ENCODE measurements at regions not wholly inside any gene's neighbourhood (a gene's known extent, or its start where the extent isn't known, plus 50 kb on each side); places are given as distances from the start of the nearest gene placed in this dataset.
"Not testable (repeated sequence)": the region's sequence is repeated elsewhere in the genome, so short reads cannot be mapped to it uniquely, and the experiment has no call there.

DNA sequence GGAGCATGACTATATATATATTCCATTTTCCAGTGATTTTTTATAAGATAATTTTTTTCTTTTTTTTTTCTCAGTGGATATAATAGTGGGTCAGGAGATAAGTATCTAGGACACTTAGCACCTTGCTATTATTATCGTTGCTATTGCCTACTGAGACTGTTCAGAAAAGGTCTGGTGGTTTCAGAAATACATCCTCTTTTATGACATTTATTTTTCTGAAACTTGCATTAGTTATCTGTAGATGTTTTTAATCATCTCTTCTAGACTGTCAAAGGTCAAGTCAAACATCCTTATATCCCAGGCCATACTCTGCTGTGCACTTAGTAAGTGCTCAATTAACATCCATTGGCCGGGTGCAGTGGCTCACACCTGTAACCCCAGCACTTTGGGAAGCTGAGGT, 72.9 kb upstream of the MED14 start:
- TF ChIP-seq, protein P1, sequence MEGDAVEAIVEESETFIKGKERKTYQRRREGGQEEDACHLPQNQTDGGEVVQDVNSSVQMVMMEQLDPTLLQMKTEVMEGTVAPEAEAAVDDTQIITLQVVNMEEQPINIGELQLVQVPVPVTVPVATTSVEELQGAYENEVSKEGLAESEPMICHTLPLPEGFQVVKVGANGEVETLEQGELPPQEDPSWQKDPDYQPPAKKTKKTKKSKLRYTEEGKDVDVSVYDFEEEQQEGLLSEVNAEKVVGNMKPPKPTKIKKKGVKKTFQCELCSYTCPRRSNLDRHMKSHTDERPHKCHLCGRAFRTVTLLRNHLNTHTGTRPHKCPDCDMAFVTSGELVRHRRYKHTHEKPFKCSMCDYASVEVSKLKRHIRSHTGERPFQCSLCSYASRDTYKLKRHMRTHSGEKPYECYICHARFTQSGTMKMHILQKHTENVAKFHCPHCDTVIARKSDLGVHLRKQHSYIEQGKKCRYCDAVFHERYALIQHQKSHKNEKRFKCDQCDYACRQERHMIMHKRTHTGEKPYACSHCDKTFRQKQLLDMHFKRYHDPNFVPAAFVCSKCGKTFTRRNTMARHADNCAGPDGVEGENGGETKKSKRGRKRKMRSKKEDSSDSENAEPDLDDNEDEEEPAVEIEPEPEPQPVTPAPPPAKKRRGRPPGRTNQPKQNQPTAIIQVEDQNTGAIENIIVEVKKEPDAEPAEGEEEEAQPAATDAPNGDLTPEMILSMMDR (IDR thresholded peaks at IDR 0.05; ENCODE audit: low read depth, low read length): no peak
- TF ChIP-seq MYC (IDR thresholded peaks at IDR 0.05; ENCODE audit: low read depth, low read length) (no peak), POLR2A (IDR thresholded peaks at IDR 0.05; ENCODE audit: extremely low read depth, insufficient read length) (no peak)
- TF ChIP-seq, protein P2, sequence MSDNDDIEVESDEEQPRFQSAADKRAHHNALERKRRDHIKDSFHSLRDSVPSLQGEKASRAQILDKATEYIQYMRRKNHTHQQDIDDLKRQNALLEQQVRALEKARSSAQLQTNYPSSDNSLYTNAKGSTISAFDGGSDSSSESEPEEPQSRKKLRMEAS (IDR thresholded peaks at IDR 0.05; ENCODE audit: low read depth, low read length): no peak
- no peak for DNase-seq (ENCODE audit: low read depth)

DNA sequence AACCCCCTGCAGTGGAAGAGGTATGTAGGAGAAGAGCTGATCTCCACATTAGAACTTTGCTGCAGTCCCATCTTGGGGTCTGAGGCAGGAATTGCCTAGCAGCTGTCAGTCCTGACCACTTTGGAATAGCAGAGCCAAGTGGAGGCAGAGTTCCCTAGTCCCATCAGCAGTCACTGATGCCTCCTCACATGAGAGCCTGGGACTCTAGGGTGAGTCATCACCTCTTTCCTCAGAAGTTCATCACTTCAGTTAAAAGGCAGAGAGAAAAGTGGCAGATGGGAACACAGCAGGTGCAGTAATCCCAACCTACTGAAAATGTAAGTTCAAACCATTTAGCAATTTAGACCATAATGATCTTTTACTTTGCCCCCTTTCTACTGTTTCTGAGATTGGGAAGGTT, 73.9 kb upstream of the MED14 start:
- H3K4me3 ChIP-seq (ENCODE audit: low read depth, low read length): no peak overlapping the region
- DNase-seq (ENCODE audit: low read depth): no peak
- TF ChIP-seq POLR2A (IDR thresholded peaks at IDR 0.05; ENCODE audit: extremely low read depth, insufficient read length) (no peak), MYC (IDR thresholded peaks at IDR 0.05; ENCODE audit: low read depth, low read length) (no peak)
- TF ChIP-seq, protein P1 (IDR thresholded peaks at IDR 0.05; ENCODE audit: low read depth, low read length): no peak
- TF ChIP-seq, protein P2 (IDR thresholded peaks at IDR 0.05; ENCODE audit: low read depth, low read length): no peak

More for the DNA sequence above, 72.9 kb upstream of the MED14 start:
- H3K4me3 ChIP-seq (ENCODE audit: low read depth, low read length): no peak overlapping the region

DNA sequence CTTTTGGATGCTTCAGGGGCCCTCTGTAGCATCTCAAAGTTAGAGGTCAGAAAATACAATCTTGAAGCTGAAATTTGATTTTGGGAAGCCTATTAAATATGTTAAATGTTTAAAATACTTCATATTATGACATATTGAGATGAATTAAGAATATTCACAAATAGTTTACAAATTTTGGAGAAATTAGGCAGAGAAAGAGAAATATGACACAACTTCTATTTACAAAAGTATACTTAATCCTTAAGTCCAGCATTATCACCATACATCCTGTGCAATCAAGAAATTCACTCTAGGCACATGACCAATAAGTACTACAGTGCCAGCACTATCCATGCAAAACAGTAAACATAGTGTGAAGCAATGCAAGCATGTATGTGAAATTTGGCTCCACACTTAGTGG, 79.7 kb upstream of the MED14 start:
- not testable (repeated sequence) for DNase-seq (ENCODE audit: low read depth); H3K4me3 ChIP-seq (ENCODE audit: low read depth, low read length)

DNA sequence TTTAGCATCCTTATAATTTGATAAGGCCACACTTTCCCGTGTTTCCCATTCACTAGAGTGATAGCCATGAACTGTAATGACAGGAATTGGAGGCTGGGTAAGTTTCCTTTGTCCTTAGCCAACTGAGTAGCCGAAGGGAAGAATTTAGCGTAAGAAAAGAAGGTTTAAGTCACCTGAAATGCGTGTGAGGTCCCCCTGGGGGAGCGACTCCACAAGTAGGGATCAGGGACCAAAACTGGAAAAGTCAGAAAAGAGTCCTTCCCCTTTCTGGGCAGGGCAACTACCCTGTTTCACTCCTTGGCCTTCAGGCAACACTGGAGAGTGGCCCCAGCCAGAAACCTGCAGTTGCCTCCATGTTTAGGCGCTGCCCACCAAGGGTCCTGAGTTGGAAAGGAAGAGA, 81.6 kb upstream of the MED14 start:
- DNase-seq (ENCODE audit: low read depth): no peak
- H3K4me3 ChIP-seq (ENCODE audit: low read depth, low read length): no peak overlapping the region
- TF ChIP-seq POLR2A (IDR thresholded peaks at IDR 0.05; ENCODE audit: extremely low read depth, insufficient read length) (no peak), MYC (IDR thresholded peaks at IDR 0.05; ENCODE audit: low read depth, low read length) (no peak)
- TF ChIP-seq, protein P2 (IDR thresholded peaks at IDR 0.05; ENCODE audit: low read depth, low read length): no peak
- TF ChIP-seq, protein P1 (IDR thresholded peaks at IDR 0.05; ENCODE audit: low read depth, low read length): no peak

DNA sequence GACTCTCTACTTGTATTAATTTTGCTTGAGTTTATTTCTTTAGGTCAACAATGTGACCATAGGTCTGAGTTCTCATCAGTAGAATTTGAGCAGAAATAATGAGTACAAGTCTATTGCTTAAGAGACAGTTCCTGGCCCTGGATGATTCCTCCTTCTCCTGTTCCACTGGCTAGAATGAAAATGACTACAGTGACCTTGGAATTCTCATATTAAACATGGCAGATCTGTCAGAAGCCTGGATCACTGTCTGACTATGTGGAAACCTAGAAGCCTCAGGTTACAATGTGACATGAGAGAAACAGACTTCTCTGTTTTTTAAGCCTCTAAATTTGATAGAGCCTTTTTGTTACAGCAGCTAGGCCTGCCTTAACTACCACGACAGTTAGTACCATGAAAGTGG, 82.9 kb upstream of the MED14 start:
- DNase-seq (ENCODE audit: low read depth): no peak
- H3K4me3 ChIP-seq (ENCODE audit: low read depth, low read length): no peak overlapping the region
- TF ChIP-seq POLR2A (IDR thresholded peaks at IDR 0.05; ENCODE audit: extremely low read depth, insufficient read length) (no peak), MYC (IDR thresholded peaks at IDR 0.05; ENCODE audit: low read depth, low read length) (no peak)
- TF ChIP-seq, protein P2 (IDR thresholded peaks at IDR 0.05; ENCODE audit: low read depth, low read length): no peak
- TF ChIP-seq, protein P1 (IDR thresholded peaks at IDR 0.05; ENCODE audit: low read depth, low read length): no peak

DNA sequence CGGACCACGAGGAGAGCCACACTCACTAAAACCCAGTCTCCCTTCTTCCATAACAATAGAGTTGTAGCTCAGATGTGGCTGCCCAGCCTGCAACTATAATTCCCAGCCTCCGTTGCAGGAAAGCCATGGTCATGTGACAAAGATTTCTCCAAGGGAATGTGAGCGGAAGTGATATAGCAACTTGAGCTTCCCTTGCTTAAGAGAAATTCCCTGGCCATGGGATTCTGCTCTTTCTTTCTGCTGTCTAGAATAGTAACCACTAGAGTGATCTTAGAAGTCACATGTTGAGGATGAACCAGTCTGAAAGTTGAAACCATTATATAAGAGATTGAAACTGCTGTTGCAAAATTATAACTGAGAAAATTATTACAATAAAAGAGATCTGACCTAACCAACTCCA, 86.4 kb upstream of the MED14 start:
- no peak for TF ChIP-seq POLR2A (IDR thresholded peaks at IDR 0.05; ENCODE audit: extremely low read depth, insufficient read length)
- TF ChIP-seq, protein P2 (IDR thresholded peaks at IDR 0.05; ENCODE audit: low read depth, low read length): no peak
- no peak for TF ChIP-seq MYC (IDR thresholded peaks at IDR 0.05; ENCODE audit: low read depth, low read length)
- TF ChIP-seq, protein P1 (IDR thresholded peaks at IDR 0.05; ENCODE audit: low read depth, low read length): no peak
- H3K4me3 ChIP-seq (ENCODE audit: low read depth, low read length): no peak overlapping the region
- no peak for DNase-seq (ENCODE audit: low read depth)

All from NB4 (cell line).